AG09309 (cell line): ENCODE measurements at regions not wholly inside any gene's neighbourhood (a gene's known extent, or its start where the extent isn't known, plus 50 kb on each side); places are given as distances from the start of the nearest gene placed in this dataset.

ENCODE experiments used
- DNase-seq: peaks from one replicate; pipeline ENCODE4 v3.0.0-alpha.2; 2010; ENCODE audit warnings: low read depth
- H3K4me3 ChIP-seq: 2 replicates; pipeline ENCODE4 v1.5.1; 2011; ENCODE audit warnings: mild to moderate bottlenecking, low read depth, low read length, moderate library complexity; ENCODE audit not compliant: control insufficient read depth
- CTCF ChIP-seq: IDR thresholded peaks from 2 replicates; pipeline ENCODE4 v1.5.1; 2011; ENCODE audit warnings: mild to moderate bottlenecking, low read depth, low read length, inconsistent platforms; ENCODE audit not compliant: insufficient read depth, control insufficient read depth; ENCODE audit errors: missing control alignments

- DNase-seq, result no peak
- no peak for TF ChIP-seq CTCF
- H3K4me3 ChIP-seq, result no peak overlapping the region
These were observed 66.6 kb upstream of the RDX start for GRCh38 chr11:110362971-110363509.

GRCh38 chr11:110366291-110366690, 63.5 kb upstream of the FDX1 start:
- DNase-seq, result no peak
- no peak for TF ChIP-seq CTCF
- no peak overlapping the region for H3K4me3 ChIP-seq

GRCh38 chr11:110367571-110367970, 62.2 kb upstream of the FDX1 start:
- no peak overlapping the region for H3K4me3 ChIP-seq
- DNase-seq, result no peak
- TF ChIP-seq CTCF, result no peak

GRCh38 chr11:110371084-110371483, 58.7 kb upstream of the FDX1 start:
- no peak for DNase-seq
- no peak for TF ChIP-seq CTCF
- no peak overlapping the region for H3K4me3 ChIP-seq

- no peak overlapping the region for H3K4me3 ChIP-seq
- no peak for TF ChIP-seq CTCF
- DNase-seq, result peak; percentile 8
These were observed 56.6 kb upstream of the FDX1 start for GRCh38 chr11:110373051-110373702.

GRCh38 chr11:110374921-110375320, 54.8 kb upstream of the FDX1 start:
- no peak for DNase-seq
- no peak for TF ChIP-seq CTCF
- no peak overlapping the region for H3K4me3 ChIP-seq

GRCh38 chr11:110375351-110375750, 54.4 kb upstream of the FDX1 start:
- TF ChIP-seq CTCF, result no peak
- DNase-seq, result no peak
- no peak overlapping the region for H3K4me3 ChIP-seq
